ENCODE measurements at regions not wholly inside any gene's neighbourhood (a gene's known extent, or its start where the extent isn't known, plus 50 kb on each side); places are given as distances from the start of the nearest gene placed in this dataset.
A peak's percentile ranks its signal among the peaks of the same experiment; 100 is the strongest.

- DNase-seq (ENCODE audit: low spot score): no peak
These were observed 106.8 kb upstream of the ROBO1 start for GRCh38 chr3:79874646-79875045.

DNA sequence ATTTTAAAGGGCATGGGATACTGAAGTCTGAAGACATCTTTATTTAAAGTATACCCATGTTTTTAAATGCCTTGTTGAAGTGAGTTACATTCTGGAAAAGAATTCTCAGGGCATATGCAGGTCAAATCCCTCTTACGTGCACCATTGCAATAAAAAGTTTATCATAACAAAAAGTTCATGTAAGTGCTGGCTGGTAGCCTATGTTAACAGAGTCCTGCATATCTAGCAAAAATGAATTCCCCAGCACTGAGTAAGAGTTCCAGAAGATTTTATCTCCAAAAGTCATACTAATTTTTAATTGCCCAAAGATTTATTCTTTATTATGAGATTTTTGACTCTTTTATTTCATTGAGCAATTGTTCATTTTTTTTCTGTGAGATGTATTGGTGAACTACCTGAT, 104.7 kb upstream of the ROBO1 start:
- no peak for DNase-seq (ENCODE audit: low spot score)

DNA sequence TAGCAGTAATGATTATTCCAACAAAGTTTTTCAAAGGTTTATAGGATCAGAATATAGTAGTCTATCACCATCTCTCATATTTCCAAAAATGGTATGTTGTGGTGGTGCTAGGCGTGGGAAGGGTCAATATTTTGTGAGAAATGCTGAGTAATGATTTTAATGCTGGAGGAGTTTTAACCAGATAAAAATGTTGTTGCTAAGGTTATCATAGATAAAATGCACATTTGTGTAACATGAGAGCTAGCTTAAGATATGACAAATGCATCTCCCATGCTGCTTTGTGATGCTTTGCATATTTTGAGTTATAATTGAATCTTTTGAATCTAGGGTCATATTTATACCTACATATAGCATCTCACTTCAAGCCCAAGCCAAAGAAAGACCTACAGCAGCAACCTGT, 103.9 kb upstream of the ROBO1 start:
- DNase-seq (ENCODE audit: low spot score): no peak

DNA sequence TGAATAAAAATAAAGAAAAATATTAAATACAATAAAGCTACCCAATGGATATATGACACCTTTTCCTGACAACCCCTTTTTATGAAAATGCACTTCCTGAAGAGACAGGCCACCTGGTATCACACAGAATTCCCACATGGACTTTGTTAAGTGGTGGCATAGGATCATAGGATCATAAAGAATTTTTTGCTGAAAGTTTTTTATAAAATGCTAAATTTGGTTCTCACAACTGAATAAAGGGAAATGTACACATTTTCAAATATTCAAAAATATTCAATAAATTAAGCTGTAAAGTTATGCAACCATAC, 102.5 kb upstream of the ROBO1 start:
- no peak for DNase-seq (ENCODE audit: low spot score)

- no peak for DNase-seq (ENCODE audit: low spot score)
These were observed 101.9 kb upstream of the ROBO1 start for GRCh38 chr3:79869461-79870312.

DNA sequence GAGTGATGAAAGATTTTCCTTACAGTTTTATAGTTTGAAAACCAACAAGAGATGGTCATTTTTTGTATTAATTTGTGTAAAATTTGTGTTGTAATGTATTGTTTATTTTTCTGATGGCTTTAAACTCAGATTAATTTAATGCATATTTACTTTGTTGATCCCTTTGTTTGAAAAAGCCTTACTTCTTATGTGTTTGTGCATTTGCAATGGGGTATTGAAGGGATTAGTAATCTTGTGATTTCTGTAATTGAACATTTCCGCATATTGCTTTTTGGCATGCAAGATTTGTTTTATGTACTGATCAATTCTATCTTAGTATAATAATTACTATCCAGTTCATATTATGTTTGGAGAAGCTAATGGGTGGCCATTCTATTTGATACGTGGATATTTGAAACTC, 98.4 kb upstream of the ROBO1 start:
- DNase-seq (ENCODE audit: low spot score): no peak

GRCh38 chr3:79864077-79864476, 96.3 kb upstream of the ROBO1 start:
- DNase-seq (ENCODE audit: low spot score): no peak

GRCh38 chr3:79848876-79849275, 81.1 kb upstream of the ROBO1 start:
- no peak for DNase-seq (ENCODE audit: low spot score)

DNA sequence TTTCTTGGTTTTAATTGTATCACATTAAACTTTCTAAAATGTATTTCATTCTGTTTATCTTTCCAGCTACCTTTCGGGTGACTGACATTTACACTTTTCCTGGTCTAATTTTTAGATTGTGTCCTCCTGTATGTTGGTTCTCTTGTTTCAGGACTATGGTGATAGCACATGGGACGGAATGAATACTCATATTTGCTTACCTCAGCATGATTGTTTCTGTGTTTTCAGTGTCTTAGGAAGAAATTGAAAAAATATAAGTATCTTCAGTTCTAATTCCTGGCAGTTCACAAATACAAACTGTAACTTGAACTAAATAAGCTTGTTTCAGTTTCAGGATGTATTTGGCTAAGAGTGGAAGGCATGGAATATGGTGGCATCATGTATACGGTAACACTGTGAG, 80.1 kb upstream of the ROBO1 start:
- DNase-seq (ENCODE audit: low spot score): no peak

DNA sequence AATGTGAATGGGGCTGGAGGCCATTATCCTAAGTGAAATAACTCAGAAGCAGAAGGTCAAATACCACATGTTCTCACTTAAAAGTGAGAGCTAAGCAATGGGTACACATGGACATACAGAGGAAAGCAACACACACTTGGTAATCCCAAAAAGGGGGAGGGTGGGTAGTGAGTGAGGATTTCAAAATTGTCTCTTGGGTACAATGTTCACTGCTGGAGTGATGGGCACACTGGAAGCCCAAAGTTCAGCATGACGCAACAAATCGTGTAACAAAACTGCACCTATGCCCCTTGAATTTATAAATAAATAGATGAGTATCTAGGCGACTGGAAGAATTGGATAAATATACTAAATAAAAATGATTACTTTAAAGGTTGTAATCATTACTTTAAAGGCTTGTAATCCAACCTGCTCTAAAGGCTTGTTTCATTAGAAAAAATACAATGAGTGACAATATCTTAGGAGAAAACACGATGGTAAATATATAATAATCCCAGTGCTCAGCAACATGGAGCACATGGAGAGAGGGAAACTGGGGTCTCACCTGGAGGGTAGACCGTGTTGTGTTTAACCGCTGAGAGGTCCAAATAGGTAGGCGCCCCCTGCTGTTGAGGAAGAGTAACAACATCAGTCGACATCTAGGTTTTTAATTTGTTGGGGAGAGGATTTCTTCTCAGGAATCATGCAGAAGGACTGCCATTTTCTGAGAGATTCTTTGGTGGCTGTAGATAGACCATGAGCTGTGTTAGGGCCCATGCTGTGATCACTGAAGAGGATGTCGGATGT, 78.5 kb upstream of the ROBO1 start:
- peak; percentile 55 for DNase-seq (ENCODE audit: low spot score)

DNA sequence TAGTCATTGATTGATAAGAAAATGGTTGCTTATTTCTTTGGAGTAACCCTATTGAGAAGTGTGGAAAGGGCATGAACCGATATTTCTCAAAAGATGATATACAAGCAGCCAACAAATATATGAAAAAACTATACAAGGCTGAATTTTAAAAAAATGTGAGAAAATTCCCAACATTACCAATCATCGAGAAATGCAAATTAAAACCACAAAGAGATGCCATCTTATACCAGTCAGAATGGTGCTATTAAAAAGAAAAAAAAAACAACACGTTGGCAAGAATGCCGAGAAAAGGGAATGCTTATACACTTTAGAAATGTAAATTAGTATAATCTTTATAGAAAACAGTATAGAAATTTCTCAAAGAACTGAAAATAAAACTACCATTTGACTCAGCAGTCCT, 77.7 kb upstream of the ROBO1 start:
- DNase-seq (ENCODE audit: low spot score): no peak

GRCh38 chr3:79844176-79844575, 76.4 kb upstream of the ROBO1 start:
- DNase-seq (ENCODE audit: low spot score): no peak

GRCh38 chr3:79843180-79843579, 75.4 kb upstream of the ROBO1 start:
- no peak for DNase-seq (ENCODE audit: low spot score)

DNA sequence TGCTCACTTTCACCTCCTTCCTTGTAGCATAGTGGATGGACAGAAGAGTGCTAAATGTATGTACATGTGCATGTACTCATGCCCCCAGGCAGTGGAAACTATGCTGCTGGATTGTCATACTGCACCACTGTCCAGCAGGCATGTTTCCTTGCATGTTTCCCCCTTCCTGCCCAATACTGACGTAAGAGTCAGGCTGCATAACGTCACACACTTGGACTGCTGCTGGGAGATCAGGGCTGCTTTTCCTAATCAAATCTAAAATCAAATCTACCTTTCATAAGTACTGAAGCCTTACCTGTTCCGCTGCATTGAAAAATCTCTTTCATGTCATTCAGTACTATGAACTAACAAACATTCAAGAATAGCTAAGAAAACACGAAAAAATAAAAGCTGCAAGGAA, 67.9 kb upstream of the ROBO1 start:
- no peak for DNase-seq (ENCODE audit: low spot score)

DNA sequence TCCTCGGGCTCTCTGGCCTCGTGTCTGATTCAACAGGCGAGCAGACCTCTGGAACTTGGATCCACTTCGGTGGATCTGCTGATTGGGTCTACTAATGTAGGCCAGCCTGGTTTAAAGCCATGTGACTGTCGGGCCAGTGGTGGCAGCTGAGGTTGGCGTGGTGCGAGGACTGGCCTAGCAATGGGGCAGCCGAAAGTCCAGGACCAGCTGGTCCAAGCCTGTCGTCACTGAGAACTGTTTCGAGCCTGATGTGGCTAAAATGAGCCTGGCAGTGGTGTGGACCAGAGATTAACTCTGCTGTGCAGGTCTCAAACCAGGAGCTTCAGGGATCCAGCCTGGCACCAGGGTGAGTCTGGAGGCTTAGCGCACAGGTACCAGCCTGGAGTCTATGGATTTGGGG, 56.4 kb upstream of the ROBO1 start:
- DNase-seq (ENCODE audit: low spot score): no peak

DNA sequence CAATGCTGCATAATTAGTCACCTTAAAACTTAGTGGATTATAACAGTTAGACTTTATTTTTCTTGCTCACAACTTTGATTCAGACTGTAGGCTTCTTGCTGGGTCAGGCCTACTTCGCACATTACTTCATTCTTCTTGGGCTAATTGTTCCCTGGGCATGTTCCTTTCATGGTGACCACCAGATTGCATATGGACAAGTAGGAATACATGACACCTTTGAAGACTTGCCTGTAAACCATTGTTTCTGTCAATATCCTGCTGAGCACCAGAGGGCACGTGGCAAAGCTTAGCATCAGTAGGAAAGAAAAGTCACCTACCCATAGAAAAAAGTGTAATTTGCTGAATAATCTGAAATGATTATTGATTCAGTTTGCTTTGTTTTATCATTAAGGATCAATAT, 54.3 kb upstream of the ROBO1 start:
- no peak for DNase-seq (ENCODE audit: low spot score)

DNA sequence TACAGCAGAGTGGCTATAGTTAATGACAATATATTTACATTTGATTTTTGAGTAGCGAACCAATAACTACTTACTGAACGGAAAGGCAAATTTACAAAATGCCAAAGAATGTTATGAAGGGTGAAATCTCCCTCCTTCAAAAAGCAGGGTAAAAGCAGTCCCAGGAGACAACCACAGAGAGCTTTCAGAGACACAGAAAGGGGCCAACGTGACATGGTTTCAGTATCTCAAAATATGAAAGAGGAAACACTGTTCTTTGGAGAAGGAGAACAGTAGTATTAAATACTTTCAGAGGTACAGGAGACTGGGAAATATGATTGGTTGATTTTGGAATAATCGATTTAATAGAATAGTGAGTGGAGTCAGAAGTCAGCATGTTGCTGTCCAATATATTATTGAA, 52.3 kb upstream of the ROBO1 start:
- no peak for DNase-seq (ENCODE audit: low spot score)

DNA sequence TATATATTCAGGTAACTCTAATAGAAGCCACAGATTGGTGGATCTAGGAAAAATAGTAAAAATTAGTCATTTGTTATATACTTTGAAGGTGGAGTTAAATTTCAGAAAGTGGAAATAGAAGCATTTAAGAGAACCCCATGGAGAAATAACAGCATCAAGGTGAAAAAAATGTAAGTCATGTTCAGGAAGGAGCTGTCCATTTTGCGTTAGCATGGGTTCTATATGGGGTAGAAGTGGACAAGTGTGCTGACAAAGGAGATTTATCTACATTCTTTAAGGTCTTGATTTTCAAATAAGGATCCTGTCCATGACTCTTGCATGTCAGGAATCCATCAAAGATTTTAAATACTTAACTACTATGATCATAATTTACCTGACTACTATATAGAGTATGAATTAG, 50.2 kb upstream of the ROBO1 start:
- DNase-seq (ENCODE audit: low spot score): no peak

Data from iPS-NIHi11 (cell line).